Activated T-cell treated with anti-CD3 and anti-CD28 coated beads, Interleukin-2, amount 50 U/mL, for 24 hours (primary cell): ENCODE measurements at regions not wholly inside any gene's neighbourhood (a gene's known extent, or its start where the extent isn't known, plus 50 kb on each side); places are given as distances from the start of the nearest gene placed in this dataset.
"Not testable (repeated sequence)": the region's sequence is repeated elsewhere in the genome, so short reads cannot be mapped to it uniquely, and the experiment has no call there.

Experiments
- DNase-seq: peaks from one replicate; pipeline ENCODE4 v3.0.0-alpha.2; 2020
- H3K27ac Mint-ChIP-seq: 2 replicates; pipeline ENCODE4 v1.8.0; 2020; ENCODE audit warnings: mild to moderate bottlenecking, mixed read lengths
- H3K27me3 Mint-ChIP-seq: 2 replicates; pipeline ENCODE4 v1.8.0; 2020; ENCODE audit warnings: mixed read lengths
- H3K36me3 Mint-ChIP-seq: 2 replicates; pipeline ENCODE4 v1.8.0; 2020; ENCODE audit warnings: low read depth, mixed read lengths
- H3K4me1 Mint-ChIP-seq: 2 replicates; pipeline ENCODE4 v1.8.0; 2020; ENCODE audit warnings: low read depth, mixed read lengths
- H3K4me3 Mint-ChIP-seq: 2 replicates; pipeline ENCODE4 v1.8.0; 2020; ENCODE audit warnings: mild to moderate bottlenecking, moderate library complexity, mixed read lengths
- H3K9me3 Mint-ChIP-seq: 2 replicates; pipeline ENCODE4 v1.8.0; 2020; ENCODE audit warnings: mixed read lengths

DNA sequence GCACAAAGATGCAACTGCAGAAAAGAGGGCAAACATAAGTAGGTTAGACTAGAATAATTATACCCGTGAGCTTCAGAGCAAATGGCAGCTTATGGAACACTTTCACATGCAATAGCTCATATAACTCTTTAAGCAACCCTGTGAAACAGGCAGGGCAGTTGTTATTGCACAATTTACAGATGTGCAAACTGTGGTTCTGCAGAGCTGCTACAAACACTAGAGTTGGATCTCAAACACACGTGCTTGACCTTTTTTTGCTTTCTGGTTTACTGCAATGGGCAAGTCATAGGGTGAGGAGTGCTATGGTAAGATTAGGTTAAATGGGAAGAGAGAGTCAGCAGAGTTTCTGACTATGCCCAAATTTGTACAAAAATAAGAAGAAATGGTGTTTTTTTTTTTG lies 610.8 kb downstream of the GATA3 start:
- Mint-ChIP-seq H3K4me1 (no peaks in the 10 kb centered on the region), H3K27ac (no peak overlapping the region), H3K9me3 (peaks cover 5% of the 10 kb centered on the region), H3K27me3 (peaks cover 6% of the 10 kb centered on the region), H3K36me3 (no peaks in the 10 kb centered on the region), H3K4me3 (no peak overlapping the region)
- DNase-seq: no peak

DNA sequence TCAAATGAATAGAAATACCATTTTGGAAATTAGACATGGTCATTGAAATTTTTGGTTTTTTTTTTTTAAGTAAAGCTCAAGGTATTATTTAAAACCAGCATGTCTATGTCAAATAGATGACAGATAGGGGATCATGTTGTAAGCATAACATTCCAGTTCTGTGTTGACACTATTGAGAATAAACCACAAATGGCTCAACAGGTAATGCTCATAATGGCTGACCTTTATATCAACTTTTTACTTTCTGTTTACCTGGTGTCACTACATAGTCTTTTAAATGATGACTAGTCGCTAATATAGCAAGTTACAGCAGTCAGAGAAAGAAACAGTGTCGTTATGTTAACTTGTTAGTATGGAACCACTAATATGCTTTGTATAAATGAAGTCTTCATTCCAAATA lies 616.0 kb downstream of the GATA3 start:
- H3K9me3 Mint-ChIP-seq: peaks cover 8% of the 10 kb centered on the region
- no peaks in the 10 kb centered on the region for H3K36me3 Mint-ChIP-seq
- H3K27me3 Mint-ChIP-seq: peaks cover 6% of the 10 kb centered on the region
- H3K4me3 Mint-ChIP-seq: no peak overlapping the region
- no peak for DNase-seq
- H3K4me1 Mint-ChIP-seq: no peaks in the 10 kb centered on the region
- H3K27ac Mint-ChIP-seq: no peak overlapping the region

DNA sequence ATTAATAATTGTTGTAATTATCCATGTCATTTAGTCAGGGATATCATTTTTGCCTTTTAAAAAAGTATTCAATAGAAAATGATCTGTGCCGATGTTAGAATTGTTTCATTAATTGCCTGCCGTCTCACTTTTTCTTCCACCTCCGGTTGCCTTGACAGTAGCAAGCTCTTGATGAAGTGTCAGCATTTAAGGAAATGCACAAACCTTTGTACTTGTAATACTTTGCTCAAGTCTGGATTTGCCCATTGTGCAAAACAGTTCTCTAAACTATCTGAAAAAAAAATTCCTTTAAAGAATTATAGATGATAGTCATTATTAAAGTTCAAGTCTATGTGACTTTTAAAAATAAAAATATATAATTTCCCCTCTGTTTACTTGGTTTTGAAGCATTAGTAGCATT lies 619.7 kb downstream of the GATA3 start:
- Mint-ChIP-seq H3K27me3 (peaks cover under 1% of the 10 kb centered on the region), H3K36me3 (no peaks in the 10 kb centered on the region), H3K4me3 (no peak overlapping the region), H3K9me3 (peaks cover 3% of the 10 kb centered on the region), H3K4me1 (peaks cover 2% of the 10 kb centered on the region), H3K27ac (no peak overlapping the region)
- DNase-seq: no peak

DNA sequence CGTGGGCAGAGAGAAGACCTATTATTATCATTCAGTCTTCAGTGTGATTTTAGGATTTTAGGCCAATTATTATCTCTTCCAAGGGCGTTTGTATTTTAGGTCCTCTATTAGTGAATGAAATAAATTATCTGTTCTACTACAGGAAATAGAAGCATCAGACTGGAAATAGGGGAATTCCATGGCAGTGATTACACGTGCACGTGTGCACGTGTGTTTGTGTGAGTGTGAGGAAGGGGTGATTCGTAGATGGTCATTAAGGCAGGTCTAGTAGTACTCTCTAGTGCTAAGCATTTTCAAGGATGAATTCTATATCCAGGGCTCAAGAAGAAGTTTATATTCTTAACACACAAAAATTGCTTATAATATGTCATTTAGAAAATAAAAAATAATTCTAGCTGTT lies 623.2 kb downstream of the GATA3 start:
- Mint-ChIP-seq H3K36me3 (no peaks in the 10 kb centered on the region), H3K4me1 (peaks cover 2% of the 10 kb centered on the region), H3K4me3 (no peak overlapping the region), H3K27me3 (peaks cover 14% of the 10 kb centered on the region), H3K27ac (no peak overlapping the region), H3K9me3 (peaks cover 3% of the 10 kb centered on the region)
- DNase-seq: no peak

DNA sequence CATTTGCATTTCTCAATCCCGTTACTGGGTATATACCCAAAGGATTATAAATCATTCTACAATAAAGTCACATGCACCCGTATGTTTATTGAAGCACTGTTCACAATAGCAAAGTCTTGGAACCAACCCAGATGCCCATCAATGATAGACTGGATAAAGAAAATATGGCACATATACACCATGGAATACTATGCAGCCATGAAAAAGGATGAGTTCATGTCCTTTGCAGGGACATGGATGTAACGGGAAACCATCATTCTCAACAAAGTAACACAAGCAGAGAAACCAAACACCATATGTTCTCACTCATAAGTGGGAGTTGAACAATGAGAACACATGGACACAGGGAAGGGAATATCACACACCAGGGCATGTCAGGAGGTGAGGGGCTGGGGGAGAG lies 630.4 kb downstream of the GATA3 start:
- not testable (repeated sequence) for H3K9me3 Mint-ChIP-seq, H3K36me3 Mint-ChIP-seq, DNase-seq, H3K27ac Mint-ChIP-seq, H3K4me1 Mint-ChIP-seq, H3K4me3 Mint-ChIP-seq
- peaks cover 16% of the 10 kb centered on the region for H3K27me3 Mint-ChIP-seq

DNA sequence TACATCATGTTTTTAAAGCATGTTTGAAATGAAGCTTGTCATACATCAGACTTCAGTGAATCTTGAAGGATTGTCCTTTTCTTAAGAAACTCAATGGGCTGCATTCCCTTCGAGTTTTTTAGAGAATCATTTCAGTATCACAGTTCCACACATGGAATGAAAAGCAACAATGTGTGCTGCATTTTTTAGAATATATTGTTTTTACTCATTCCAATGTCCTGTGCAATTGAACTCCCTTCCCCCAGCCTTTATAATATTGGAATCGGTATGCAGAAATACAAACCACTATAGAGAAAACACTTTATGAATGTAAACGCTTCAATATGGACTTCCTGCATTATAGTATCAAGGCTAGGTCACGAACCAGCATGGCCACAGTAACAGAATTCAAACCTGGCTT lies 634.4 kb downstream of the GATA3 start:
- no peaks in the 10 kb centered on the region for H3K36me3 Mint-ChIP-seq
- H3K27ac Mint-ChIP-seq: no peak overlapping the region
- no peaks in the 10 kb centered on the region for H3K4me1 Mint-ChIP-seq
- peaks cover 8% of the 10 kb centered on the region for H3K9me3 Mint-ChIP-seq
- H3K27me3 Mint-ChIP-seq: peaks cover 2% of the 10 kb centered on the region
- no peak for DNase-seq
- H3K4me3 Mint-ChIP-seq: no peak overlapping the region

DNA sequence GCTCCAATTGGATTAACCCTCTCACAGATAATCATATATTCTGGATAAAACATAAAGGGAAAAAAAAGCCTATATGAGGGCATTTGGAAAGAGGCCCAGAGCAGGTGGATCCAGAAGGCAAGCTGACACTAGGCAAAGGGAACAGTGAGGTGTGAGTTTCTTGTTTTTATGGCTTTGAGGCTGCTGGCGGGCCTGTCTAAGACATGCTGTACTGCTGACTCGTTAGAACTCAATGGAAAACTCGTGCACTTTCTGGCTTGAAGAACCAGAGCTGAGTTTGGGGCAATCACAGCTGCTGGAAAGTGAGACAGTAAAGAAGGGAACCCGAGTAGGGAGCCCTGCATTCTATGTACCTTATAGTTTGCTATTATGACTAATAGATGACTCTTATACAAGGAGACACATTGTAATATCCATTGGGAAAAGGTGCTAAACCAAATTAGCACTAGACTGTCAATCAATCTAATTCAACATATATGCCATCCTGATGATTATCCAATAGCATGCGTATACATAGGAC lies 637.1 kb downstream of the GATA3 start:
- H3K9me3 Mint-ChIP-seq: peaks cover 5% of the 10 kb centered on the region
- no peaks in the 10 kb centered on the region for H3K4me1 Mint-ChIP-seq
- DNase-seq: no peak
- no peaks in the 10 kb centered on the region for H3K27me3 Mint-ChIP-seq
- H3K4me3 Mint-ChIP-seq: no peak overlapping the region
- H3K27ac Mint-ChIP-seq: no peak overlapping the region
- no peaks in the 10 kb centered on the region for H3K36me3 Mint-ChIP-seq

DNA sequence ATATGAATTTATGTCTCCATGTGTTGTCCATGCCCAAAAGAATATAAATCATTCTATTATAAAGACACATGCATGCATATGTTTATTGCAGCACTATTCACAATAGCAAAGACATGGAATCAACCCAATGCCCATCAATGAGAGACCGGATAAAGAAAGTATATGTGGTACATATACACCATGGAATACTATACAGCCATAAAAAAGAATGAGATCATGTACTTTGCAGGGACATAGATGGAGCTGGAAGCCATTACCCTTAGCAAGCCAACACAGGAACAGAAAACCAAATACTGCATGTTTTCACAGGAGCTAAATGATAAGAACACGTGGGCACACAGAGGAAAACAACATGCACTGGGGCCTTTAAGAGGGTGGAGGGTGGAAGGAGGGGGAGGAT lies 639.1 kb downstream of the GATA3 start:
- not testable (repeated sequence) for H3K36me3 Mint-ChIP-seq

DNA sequence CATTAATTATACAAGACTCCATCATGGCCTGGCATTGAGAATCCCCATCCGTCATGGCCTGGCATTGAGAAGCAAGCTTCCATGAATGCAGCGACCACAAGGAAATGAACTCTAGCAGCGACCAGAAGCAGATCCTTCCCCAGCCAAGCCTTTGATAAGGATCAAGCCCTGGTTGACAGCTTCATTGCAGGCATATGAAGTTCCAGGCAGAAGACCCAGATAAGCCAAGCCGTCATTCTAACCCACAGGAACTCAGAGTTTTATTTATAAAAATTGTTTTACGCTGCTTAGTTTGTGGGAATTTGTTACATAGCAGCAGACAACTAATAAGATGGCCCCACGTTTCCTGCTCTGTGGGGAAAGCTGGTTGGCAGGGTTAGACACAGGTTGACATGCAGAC lies 642.3 kb downstream of the GATA3 start:
- no peak for DNase-seq

More for the DNA sequence above, 639.1 kb downstream of the GATA3 start:
- H3K4me1 Mint-ChIP-seq, H3K4me3 Mint-ChIP-seq, H3K9me3 Mint-ChIP-seq, H3K27ac Mint-ChIP-seq, H3K27me3 Mint-ChIP-seq, DNase-seq: not testable (repeated sequence)

DNA sequence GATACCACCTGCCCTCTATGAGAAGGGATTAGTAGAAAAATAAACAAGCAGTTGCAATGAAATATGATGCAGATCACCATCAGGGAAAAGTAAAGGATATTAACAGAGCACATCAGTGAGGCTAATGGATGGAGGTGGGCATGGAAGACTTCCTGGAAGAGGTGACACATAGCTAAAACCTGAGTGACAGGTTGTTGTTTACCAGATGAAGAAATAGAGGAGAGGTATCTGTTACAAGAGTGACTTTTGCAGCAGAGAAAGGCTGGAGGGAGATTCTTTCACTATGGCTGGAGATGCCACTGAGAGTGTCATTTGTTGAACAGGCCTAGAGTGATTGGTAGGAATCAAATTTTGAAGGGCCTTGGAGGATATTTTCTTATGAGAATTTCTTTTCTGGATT lies 646.2 kb downstream of the GATA3 start:
- H3K4me3 Mint-ChIP-seq: no peak overlapping the region
- H3K36me3 Mint-ChIP-seq: no peaks in the 10 kb centered on the region
- peaks cover 8% of the 10 kb centered on the region for H3K27me3 Mint-ChIP-seq
- no peaks in the 10 kb centered on the region for H3K9me3 Mint-ChIP-seq
- H3K4me1 Mint-ChIP-seq: no peaks in the 10 kb centered on the region
- H3K27ac Mint-ChIP-seq: no peak overlapping the region
- DNase-seq: no peak

More for the DNA sequence above, 642.3 kb downstream of the GATA3 start:
- Mint-ChIP-seq H3K27me3 (no peaks in the 10 kb centered on the region), H3K9me3 (peaks cover 5% of the 10 kb centered on the region), H3K27ac (no peak overlapping the region), H3K36me3 (no peaks in the 10 kb centered on the region), H3K4me1 (no peaks in the 10 kb centered on the region), H3K4me3 (no peak overlapping the region)

DNA sequence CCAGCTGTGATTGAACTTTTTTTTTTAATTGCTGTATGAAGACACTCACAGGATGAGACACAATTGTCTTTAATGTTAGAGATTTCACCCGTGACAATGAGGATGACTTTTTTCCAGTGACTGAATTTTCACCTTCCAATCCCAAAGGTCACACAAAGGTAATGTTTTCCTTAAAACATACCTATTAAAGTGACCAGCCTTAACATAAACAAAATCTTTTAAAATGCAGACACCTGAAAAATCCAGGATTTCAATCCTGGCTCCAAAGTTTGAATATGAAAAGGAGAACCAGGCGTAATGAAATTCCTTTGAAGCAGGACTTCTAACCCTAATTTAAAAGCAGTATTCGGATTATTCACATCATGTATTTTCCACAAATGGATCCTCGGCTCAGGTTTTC lies 647.7 kb downstream of the GATA3 start:
- no peaks in the 10 kb centered on the region for H3K36me3 Mint-ChIP-seq
- no peak overlapping the region for H3K4me3 Mint-ChIP-seq
- no peaks in the 10 kb centered on the region for H3K9me3 Mint-ChIP-seq
- H3K27ac Mint-ChIP-seq: no peak overlapping the region
- peaks cover 9% of the 10 kb centered on the region for H3K27me3 Mint-ChIP-seq
- no peak for DNase-seq
- no peaks in the 10 kb centered on the region for H3K4me1 Mint-ChIP-seq

DNA sequence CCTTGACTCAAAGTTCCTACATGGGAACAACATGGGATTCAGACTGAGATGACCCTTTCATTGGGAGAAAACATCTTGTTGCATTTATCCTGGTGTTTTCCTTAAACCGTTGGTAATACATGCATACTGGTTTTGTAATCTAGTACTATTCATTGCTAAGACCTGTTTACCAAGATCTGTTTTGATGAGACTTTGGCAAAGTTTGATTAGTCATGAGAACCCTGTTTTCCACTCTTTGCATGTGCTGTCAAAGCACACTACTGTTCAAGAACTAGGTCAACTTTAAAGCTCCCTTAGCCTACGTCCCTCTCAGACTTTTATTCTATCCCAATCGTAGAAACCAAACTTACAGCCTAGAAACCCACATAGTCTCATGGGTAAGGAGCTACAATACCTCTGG lies 650.9 kb downstream of the GATA3 start:
- Mint-ChIP-seq H3K9me3 (no peaks in the 10 kb centered on the region), H3K4me3 (no peak overlapping the region), H3K36me3 (no peaks in the 10 kb centered on the region), H3K27ac (no peak overlapping the region), H3K4me1 (no peaks in the 10 kb centered on the region), H3K27me3 (peaks cover 15% of the 10 kb centered on the region)
- no peak for DNase-seq

DNA sequence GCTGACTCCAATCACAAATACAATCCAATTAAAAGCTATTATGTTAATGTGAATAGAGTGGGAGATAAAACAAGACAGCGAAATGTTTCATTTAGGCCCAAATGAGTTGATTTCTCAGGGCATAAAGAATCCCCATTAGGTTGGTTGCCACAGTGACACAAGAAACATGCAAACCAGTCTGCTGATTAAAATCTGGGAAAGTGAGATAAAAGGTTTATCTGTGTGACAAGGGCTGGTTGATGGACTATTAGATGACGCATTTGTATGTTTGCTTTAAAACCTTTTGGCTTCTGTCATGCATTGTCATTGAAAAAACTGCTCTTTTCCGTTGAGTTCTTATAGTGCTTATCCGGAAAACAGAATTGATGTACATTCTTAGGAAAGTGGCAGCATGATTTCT lies 658.2 kb downstream of the GATA3 start:
- Mint-ChIP-seq H3K27me3 (peaks cover 8% of the 10 kb centered on the region), H3K4me3 (no peak overlapping the region), H3K4me1 (no peaks in the 10 kb centered on the region), H3K36me3 (no peaks in the 10 kb centered on the region), H3K27ac (no peak overlapping the region), H3K9me3 (no peaks in the 10 kb centered on the region)
- DNase-seq: no peak

DNA sequence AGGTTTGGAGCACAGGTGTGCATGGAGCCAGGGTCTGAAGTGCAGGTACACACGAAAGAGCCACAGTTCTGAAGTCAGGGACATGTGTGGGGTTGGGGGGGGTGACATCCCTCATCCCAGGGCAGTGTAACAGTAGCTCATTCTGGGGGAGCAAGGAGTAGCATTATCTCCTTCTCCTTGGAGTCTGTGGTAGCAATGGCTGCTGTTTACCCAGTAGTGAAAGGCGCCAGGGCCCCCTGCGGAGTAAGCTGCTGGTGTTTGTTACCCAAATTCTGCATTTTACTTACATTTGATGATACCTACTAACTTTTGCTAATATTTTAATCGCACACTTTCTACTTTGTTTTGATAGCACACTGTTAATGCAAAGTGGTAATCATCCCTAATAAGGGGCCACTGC lies 665.5 kb downstream of the GATA3 start:
- peaks cover 2% of the 10 kb centered on the region for H3K36me3 Mint-ChIP-seq

DNA sequence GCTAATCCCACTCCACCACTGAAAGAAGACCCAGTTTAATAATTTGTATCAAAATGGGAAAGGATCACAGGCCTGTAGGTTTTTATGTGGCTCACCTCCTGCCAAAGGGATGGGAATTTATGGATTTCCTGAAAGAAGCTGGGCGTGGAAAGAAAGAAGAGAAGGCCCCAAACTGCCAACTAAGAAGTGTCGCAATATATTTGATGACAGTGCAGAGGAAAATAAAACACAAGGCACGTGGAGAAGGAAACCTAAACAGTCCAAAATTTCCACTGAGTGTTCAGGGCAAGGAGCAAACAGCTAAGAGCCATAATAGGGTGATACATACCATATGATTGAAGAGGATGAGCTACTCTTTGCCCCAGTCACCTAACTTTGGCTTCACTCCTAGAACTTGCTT lies 667.2 kb downstream of the GATA3 start:
- Mint-ChIP-seq H3K4me3 (no peak overlapping the region), H3K27ac (no peak overlapping the region), H3K4me1 (peaks cover 7% of the 10 kb centered on the region), H3K36me3 (peaks cover 2% of the 10 kb centered on the region), H3K27me3 (peaks cover under 1% of the 10 kb centered on the region), H3K9me3 (peaks cover 23% of the 10 kb centered on the region)
- no peak for DNase-seq

More for the DNA sequence above, 665.5 kb downstream of the GATA3 start:
- Mint-ChIP-seq H3K9me3 (peaks cover 23% of the 10 kb centered on the region), H3K4me1 (no peaks in the 10 kb centered on the region), H3K27ac (no peak overlapping the region), H3K27me3 (no peaks in the 10 kb centered on the region), H3K4me3 (no peak overlapping the region)
- DNase-seq: no peak

DNA sequence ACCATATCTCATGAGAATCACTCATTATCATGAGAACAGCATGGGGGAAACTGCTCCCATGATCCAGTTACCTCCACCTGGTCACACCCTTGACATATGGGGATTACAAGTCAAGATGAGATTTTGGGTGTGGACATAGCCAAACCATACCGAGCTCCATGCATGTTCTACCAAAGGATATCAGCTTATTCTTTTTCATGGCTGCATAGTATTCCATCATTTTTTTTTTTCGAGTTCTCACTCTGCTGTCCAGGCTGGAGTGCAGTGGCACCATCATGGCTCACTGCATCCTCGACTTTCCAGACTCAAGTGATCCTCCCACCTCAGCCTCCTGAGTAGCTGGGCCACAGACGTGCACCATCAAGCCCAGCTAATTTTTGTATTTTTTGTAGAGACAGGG lies 668.3 kb downstream of the GATA3 start:
- Mint-ChIP-seq H3K27me3 (peaks cover 6% of the 10 kb centered on the region), H3K4me3 (no peak overlapping the region), H3K4me1 (peaks cover 7% of the 10 kb centered on the region), H3K9me3 (peaks cover 23% of the 10 kb centered on the region), H3K27ac (no peak overlapping the region), H3K36me3 (peaks cover 2% of the 10 kb centered on the region)
- no peak for DNase-seq
